Left lung (tissue), 4 donors: ENCODE measurements at regions not wholly inside any gene's neighbourhood (a gene's known extent, or its start where the extent isn't known, plus 50 kb on each side); places are given as distances from the start of the nearest gene placed in this dataset.
"Not testable (repeated sequence)": the region's sequence is repeated elsewhere in the genome, so short reads cannot be mapped to it uniquely, and the experiment has no call there.

Source experiments
- ATAC-seq: fragments of 200-7000 bp; cut with Tn5 transposase; one replicate; pipeline ENCODE4 v1.9.1; 2020; ENCODE audit warnings: moderate library complexity
- DNase-seq, 4 donors: peaks; one replicate each; pipeline ENCODE4 v3.0.0-alpha.2; 2013 to 2020
- H3K27ac ChIP-seq, 2 donors: fragments of 200-600 bp; sonication (generic) in 1 of 2; one replicate each; pipeline versions ENCODE4 v1.5.0 to v1.8.0; 2020 to 2021
- H3K27me3 ChIP-seq, 2 donors: fragments of 200-600 bp; sonication (generic) in 1 of 2; one replicate each; pipeline versions ENCODE4 v1.5.0 to v1.8.0; 2020 to 2021
- H3K36me3 ChIP-seq, 2 donors: fragments of 200-600 bp; sonication (generic) in 1 of 2; one replicate each; pipeline versions ENCODE4 v1.5.0 to v1.8.0; 2020 to 2021
- H3K4me1 ChIP-seq, 2 donors: fragments of 200-600 bp; one replicate each; pipeline ENCODE4 v1.8.0; 2021
- H3K4me3 ChIP-seq, 2 donors: fragments of 200-600 bp; sonication (generic) in 1 of 2; one replicate each; pipeline versions ENCODE4 v1.5.0 to v1.8.0; 2020 to 2021; ENCODE audit warnings: mild to moderate bottlenecking in 1 of 2
- H3K9me3 ChIP-seq, 2 donors: fragments of 200-600 bp; sonication (generic) in 1 of 2; one replicate each; pipeline versions ENCODE4 v1.5.0 to v1.8.0; 2020 to 2021
- CTCF ChIP-seq, 2 donors: fragments of 200-600 bp; sonication (generic) in 1 of 2; IDR thresholded peaks; one replicate each; pipeline versions ENCODE4 v1.5.0 to v1.8.0; 2021; ENCODE audit warnings: antibody characterized with exemption in 2 of 2
- intact Hi-C, 2 donors: fragments of 100-400 bp; cut with DNase I; formaldehyde crosslinking; loops; one replicate each; pipeline versions ENCODE4 v1.11.2 to v1.14.2; 2022
- donor health status: DM: no; HTN: yes; CAD: no.
- donor health status: DM: no; HTN: no; CAD: no.

GRCh38 chr6:140376209-140376608, 1001.8 kb upstream of the CITED2 start:
- Histone ChIP-seq H3K27ac (no peak overlapping the region), H3K4me3 (no peak overlapping the region), H3K36me3 (no peaks in the 10 kb centered on the region), H3K27me3 (no peaks in the 10 kb centered on the region), H3K4me1 (peaks cover 0 to 5% of the 10 kb centered on the region in 2 donors), H3K9me3 (no peaks in the 10 kb centered on the region)
- DNase-seq (no peak), ATAC-seq (no peak)
- no peak for TF ChIP-seq CTCF (IDR thresholded peaks at IDR 0.05)
- intact Hi-C loops, result no loop called here

- intact Hi-C loops, H3K36me3 ChIP-seq: not testable (repeated sequence)
These were observed 999.3 kb upstream of the CITED2 start for GRCh38 chr6:140373728-140374127.

GRCh38 chr6:140372064-140372463, 997.6 kb upstream of the CITED2 start:
- intact Hi-C loops, result no loop called here
- no peaks in the 10 kb centered on the region for H3K27me3 ChIP-seq
- H3K9me3 ChIP-seq, result peaks cover 0 to 4% of the 10 kb centered on the region in 2 donors
- DNase-seq (no peak), ATAC-seq (no peak)
- no peak overlapping the region for H3K4me3 ChIP-seq
- H3K27ac ChIP-seq, result no peak overlapping the region
- no peaks in the 10 kb centered on the region for H3K36me3 ChIP-seq
- no peak for TF ChIP-seq CTCF (IDR thresholded peaks at IDR 0.05)
- no peaks in the 10 kb centered on the region for H3K4me1 ChIP-seq

More at GRCh38 chr6:140373728-140374127, 999.3 kb upstream of the CITED2 start:
- not testable (repeated sequence) for H3K9me3 ChIP-seq, H3K4me1 ChIP-seq, H3K27me3 ChIP-seq, H3K4me3 ChIP-seq, H3K27ac ChIP-seq, ATAC-seq
- peak in 1 of 4 donors; percentile 42 for DNase-seq

- DNase-seq (no peak), ATAC-seq (no peak)
- intact Hi-C loops, result no loop called here
- no peak for TF ChIP-seq CTCF (IDR thresholded peaks at IDR 0.05)
- H3K4me3 ChIP-seq, result no peak overlapping the region
- no peaks in the 10 kb centered on the region for H3K27me3 ChIP-seq
- H3K27ac ChIP-seq, result no peak overlapping the region
- H3K4me1 ChIP-seq, result no peaks in the 10 kb centered on the region
- peaks cover 0 to 4% of the 10 kb centered on the region in 2 donors for H3K9me3 ChIP-seq
- no peaks in the 10 kb centered on the region for H3K36me3 ChIP-seq
These were observed 996.8 kb upstream of the CITED2 start for GRCh38 chr6:140370976-140371870.

GRCh38 chr6:140370441-140370840, 996.0 kb upstream of the CITED2 start:
- no peak for DNase-seq
- Histone ChIP-seq H3K4me3 (no peak overlapping the region), H3K27me3 (no peaks in the 10 kb centered on the region), H3K4me1 (no peaks in the 10 kb centered on the region), H3K36me3 (no peaks in the 10 kb centered on the region), H3K9me3 (peaks cover 0 to 4% of the 10 kb centered on the region in 2 donors), H3K27ac (no peak overlapping the region)
- ATAC-seq, result no peak
- intact Hi-C loops, result no loop called here
- TF ChIP-seq CTCF (IDR thresholded peaks at IDR 0.05), result no peak
